GM06990 (cell line): ENCODE measurements at regions not wholly inside any gene's neighbourhood (a gene's known extent, or its start where the extent isn't known, plus 50 kb on each side); places are given as distances from the start of the nearest gene placed in this dataset.

Experiments
- DNase-seq: peaks from one replicate; pipeline ENCODE4 v3.0.0-alpha.2; 2011; ENCODE audit not compliant: insufficient read length; ENCODE audit errors: extremely low read depth
- H3K27me3 ChIP-seq: replicated peaks from 2 replicates; pipeline ENCODE4 v1.6.0; 2011; ENCODE audit warnings: low read length; ENCODE audit not compliant: control insufficient read depth, insufficient read depth
- H3K36me3 ChIP-seq: 2 replicates; pipeline ENCODE4 v1.5.1; 2011; ENCODE audit warnings: low read length; ENCODE audit not compliant: control insufficient read depth, insufficient read depth
- H3K4me3 ChIP-seq: replicated peaks from 2 replicates; pipeline ENCODE4 v1.5.1; 2011; ENCODE audit warnings: low read depth, mild to moderate bottlenecking, control low read depth, low read length
- TF ChIP-seq, protein P1 (sequence below): IDR thresholded peaks from 2 replicates; pipeline ENCODE4 v1.5.1; 2011; ENCODE audit warnings: low read length, control low read depth, mild to moderate bottlenecking, inconsistent platforms; ENCODE audit not compliant: insufficient read depth, poor library complexity, severe bottlenecking

DNA sequence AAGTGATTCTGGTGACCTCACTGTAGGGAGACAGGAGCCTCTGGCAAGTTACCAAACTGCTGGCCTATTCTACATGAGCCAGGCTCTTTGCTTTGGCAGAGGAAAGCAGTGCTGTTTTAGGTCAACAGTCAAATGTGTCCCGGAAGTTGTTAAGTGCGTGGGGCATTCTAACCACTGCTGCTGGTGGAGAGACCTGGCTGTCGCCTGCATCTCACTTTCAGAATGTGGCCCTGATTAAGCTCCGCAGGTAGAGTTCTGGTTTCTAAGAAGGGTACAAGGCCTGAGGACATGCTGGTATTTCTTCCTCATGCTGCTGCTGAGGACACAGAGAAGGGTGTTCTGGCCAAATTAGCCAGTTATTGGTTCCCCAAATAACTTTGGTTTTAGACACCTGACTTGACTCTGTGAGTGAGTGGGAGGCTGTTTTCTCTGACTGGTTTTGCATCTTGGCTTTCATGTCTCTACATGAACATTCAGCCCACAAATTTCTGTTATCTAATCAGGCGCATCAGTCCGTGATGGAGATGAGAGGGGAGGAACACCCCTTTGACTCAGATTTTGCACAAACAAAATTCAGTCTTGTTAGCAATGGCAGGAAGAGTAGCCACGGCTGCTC is 120.8 kb downstream of the LMO4 start:
- TF ChIP-seq, protein P1, sequence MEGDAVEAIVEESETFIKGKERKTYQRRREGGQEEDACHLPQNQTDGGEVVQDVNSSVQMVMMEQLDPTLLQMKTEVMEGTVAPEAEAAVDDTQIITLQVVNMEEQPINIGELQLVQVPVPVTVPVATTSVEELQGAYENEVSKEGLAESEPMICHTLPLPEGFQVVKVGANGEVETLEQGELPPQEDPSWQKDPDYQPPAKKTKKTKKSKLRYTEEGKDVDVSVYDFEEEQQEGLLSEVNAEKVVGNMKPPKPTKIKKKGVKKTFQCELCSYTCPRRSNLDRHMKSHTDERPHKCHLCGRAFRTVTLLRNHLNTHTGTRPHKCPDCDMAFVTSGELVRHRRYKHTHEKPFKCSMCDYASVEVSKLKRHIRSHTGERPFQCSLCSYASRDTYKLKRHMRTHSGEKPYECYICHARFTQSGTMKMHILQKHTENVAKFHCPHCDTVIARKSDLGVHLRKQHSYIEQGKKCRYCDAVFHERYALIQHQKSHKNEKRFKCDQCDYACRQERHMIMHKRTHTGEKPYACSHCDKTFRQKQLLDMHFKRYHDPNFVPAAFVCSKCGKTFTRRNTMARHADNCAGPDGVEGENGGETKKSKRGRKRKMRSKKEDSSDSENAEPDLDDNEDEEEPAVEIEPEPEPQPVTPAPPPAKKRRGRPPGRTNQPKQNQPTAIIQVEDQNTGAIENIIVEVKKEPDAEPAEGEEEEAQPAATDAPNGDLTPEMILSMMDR, result no peak
- DNase-seq, result peak; percentile 76
- Histone ChIP-seq H3K36me3 (no peaks in the 10 kb centered on the region), H3K27me3 (no peaks in the 10 kb centered on the region), H3K4me3 (no peak overlapping the region)

DNA sequence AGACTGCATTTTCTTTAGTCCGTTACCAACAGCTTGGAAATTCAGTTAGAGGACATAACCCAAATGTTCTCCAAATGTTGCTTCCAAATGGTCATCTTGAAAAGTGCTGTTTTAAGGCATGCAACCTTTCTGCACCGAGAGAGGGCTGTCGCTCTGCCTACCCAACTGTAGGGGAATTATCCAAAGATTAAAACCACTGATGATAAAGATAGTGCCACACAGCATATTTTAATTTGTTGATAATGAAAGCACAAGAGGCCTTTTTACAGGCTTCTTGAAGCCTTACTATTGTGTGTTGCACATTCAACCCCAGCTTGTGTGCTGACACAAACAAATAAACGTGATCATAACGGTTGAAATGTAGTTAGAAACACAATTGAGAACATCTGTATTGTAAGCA is 121.5 kb downstream of the LMO4 start:
- TF ChIP-seq, protein P1, result no peak
- Histone ChIP-seq H3K36me3 (no peaks in the 10 kb centered on the region), H3K4me3 (peak overlapping the region; percentile 25; the same call in 1 of the 2 replicates), H3K27me3 (no peaks in the 10 kb centered on the region)
- DNase-seq, result peak; percentile 15

DNA sequence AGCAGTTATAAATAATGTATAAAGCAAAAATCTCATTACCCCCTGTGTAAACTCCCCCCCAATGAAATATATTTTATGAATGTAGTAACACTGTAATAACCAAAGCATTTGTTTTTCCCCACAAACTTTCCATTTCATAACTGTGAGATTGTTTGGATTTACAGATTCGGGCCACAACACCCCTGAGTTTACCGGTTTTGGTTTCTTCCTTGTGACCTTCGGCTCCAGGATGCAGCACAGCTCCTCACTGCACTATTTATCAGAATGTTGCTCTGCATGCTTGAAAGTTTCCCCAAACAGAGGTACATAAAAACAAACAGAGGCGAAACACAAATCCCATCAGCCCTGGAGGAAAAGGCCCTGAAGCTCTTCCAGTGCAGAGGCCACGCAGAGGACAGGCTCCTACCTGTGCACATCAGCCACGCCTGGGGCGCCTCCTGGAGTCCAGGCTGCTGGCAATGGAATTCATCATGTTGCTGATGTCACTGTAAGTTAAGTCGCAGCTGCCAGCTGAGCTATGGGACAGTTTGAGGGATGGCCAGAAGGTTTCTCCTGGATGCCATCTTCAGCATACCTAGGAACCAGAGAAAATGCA is 122.0 kb downstream of the LMO4 start:
- Histone ChIP-seq H3K27me3 (no peaks in the 10 kb centered on the region), H3K4me3 (no peak overlapping the region; the same call in 1 of the 2 replicates), H3K36me3 (no peaks in the 10 kb centered on the region)
- DNase-seq, result peak; percentile 32
- TF ChIP-seq, protein P1, result peak; percentile 34

DNA sequence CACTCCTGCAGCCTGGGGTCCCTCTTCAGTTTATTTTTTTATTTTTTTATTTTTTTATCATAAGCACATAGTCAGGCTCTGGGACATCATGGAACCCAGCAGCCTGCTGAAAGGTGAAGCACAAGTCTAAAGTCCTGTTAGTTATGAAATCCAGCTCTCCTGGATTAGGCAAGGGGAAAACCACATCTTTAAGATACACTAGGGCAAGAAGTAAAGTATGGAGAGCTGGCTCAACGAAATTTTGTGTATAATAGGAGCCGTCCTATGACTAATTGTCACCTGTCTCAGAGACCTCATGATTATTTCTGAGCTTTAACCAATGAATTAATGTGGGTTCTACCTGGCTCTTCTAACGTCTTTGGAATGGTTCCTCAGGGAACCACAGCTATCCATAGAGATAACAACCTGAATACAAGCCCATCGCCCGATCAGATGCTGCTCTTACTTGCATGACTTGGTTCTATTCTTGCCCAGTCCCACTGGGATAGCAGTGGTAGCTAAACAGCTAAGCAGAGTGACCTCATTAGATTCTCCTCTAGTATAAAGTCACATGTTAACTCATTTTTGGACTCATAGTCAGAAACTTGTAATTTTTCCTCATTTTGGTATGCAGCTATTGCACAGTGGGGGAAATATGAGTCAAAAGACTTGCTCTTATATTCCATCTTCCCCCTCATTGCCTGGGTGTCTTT is 122.7 kb downstream of the LMO4 start:
- TF ChIP-seq, protein P1, result no peak
- Histone ChIP-seq H3K4me3 (no peak overlapping the region), H3K36me3 (no peaks in the 10 kb centered on the region), H3K27me3 (no peaks in the 10 kb centered on the region)
- no peak for DNase-seq

DNA sequence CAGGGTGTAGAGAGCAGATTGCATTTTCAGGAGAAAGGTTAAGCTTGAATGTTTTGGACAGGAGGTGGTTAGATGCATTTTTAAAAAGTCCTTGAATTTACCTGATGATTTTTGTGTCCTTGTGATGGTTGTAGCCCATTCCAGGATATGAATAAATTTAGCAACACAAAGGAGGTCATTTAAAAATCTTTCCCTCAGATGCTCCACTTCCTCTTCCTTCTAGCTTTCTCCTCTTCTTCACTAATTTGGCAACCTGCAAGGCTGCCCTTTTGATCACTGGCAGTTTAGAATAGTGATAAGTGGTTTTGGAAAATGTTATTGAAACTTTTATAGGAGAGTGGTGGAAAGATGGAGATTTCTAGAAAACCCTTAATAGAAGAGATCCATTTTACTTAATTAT is 124.0 kb downstream of the LMO4 start:
- TF ChIP-seq, protein P1, result no peak
- DNase-seq, result no peak
- Histone ChIP-seq H3K4me3 (no peak overlapping the region), H3K36me3 (no peaks in the 10 kb centered on the region), H3K27me3 (no peaks in the 10 kb centered on the region)
